ENCODE measurements at regions not wholly inside any gene's neighbourhood (a gene's known extent, or its start where the extent isn't known, plus 50 kb on each side); places are given as distances from the start of the nearest gene placed in this dataset.
"Not testable (repeated sequence)": the region's sequence is repeated elsewhere in the genome, so short reads cannot be mapped to it uniquely, and the experiment has no call there.

DNA sequence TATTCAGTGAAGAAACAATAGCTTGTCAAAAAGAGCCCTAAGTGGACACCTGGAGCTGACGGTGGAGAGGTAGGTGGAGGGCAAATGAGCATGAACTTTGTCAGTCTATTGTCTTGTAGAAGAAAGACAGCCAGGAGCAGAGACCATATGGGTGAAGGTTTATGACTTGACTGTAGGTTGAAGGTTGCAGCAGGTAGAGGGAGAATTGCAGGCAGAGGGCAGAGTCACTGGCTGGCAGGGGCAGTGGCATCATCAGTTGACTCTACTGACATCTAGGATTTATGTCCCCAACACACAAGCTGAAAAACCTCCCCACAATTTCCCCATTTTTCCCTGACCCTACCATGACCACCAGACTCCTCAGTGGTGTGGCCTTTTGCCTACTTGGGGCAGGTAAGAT is 243.6 kb upstream of the PRSS58 start:
- DNase-seq (ENCODE audit: low read depth), result no peak

DNA sequence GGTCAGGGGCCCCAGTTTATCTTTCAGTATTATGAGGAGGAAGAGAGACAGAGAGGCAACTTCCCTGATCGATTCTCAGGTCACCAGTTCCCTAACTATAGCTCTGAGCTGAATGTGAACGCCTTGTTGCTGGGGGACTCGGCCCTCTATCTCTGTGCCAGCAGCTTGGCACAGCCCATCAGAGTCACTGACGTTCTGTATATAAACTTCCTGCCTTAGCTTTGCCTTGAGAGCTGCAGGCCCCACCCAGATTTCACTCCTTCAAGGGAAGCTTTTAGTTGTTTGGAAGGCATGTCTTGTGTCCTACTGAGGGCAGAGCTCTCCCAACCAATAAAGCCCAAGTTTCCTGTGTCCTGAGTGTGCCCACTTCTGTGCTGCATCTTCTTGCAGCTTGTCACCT is 242.5 kb upstream of the PRSS58 start:
- DNase-seq (ENCODE audit: low read depth), result no peak

DNA sequence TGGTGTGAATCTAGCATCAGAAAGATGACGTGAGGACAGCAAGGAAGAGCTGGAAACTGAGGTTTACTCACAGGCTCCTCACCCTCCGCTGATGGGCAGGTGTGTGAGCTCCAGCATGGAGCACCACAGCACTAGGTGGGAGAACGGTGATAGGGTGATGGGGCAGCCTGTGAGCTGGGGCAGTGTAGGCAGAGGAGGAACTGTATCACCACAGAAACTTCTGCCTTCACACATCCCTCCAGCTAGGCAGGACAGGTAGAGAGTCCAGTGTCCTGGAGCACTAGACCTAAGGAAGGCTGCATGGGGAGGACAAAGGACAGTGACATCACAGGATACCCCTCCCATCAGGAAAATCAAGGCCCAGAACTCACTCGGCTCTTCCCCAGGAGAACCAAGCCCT is 241.8 kb upstream of the PRSS58 start:
- DNase-seq (ENCODE audit: low read depth), result no peak

DNA sequence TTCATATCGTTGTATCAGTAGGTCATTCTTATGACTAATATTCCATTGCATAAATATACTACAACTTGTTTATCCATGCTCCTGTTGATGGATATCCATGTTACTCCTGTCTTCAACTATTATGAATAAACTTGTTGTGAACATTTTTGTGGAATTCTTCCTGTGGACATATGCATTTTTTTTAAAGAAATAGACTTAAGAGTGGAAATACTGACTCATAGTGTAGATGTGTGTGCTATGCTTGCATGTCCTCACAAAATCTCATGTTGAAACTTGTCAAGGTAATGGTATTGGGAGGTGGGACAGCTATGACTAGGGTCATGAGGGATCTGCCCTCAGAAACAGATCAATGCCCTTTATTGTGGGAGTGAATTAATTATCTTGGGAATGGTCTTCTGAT is 240.5 kb upstream of the PRSS58 start:
- no peak for DNase-seq (ENCODE audit: low read depth)

DNA sequence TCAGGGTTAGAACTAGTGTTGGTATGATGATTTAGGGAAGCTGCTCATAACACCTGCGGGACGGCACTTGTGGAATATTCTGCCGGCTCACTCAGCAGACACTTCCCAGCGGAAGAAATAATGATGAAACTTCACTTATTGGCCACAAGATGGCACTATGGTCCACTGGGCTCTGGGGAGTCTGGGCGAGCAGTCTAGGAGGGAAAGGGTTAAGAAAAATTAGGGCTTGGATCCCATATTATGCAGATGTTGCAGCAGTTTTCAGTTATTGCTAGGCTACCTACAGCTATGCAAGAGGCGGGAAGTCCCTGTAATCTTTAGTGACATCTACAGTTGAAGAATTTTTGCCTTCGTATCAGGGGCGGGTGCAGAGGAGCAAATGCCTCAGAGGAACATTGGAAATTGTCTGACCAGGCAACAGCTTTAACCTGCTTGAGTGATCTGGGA is 238.7 kb upstream of the PRSS58 start:
- DNase-seq (ENCODE audit: low read depth), result no peak

DNA sequence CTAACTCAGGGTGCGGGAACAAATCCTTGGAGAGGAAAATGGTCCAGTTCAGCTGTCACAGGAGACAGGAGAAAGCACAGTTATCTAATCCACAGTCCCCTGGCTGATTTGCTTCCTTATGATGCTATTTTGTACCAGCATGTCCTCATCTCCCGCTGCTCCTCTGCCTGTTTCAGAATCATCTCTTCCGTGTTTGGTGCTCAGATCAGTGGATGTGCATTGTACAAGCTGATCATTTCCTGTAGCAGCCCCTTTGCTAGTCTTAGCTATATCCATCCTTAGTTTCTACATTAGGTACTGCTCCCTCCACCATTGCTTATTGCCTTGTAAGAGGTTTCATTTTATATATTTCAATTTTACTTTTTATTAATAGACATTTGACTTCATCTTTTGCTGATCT is 238.0 kb upstream of the PRSS58 start:
- not testable (repeated sequence) for DNase-seq (ENCODE audit: low read depth)

DNA sequence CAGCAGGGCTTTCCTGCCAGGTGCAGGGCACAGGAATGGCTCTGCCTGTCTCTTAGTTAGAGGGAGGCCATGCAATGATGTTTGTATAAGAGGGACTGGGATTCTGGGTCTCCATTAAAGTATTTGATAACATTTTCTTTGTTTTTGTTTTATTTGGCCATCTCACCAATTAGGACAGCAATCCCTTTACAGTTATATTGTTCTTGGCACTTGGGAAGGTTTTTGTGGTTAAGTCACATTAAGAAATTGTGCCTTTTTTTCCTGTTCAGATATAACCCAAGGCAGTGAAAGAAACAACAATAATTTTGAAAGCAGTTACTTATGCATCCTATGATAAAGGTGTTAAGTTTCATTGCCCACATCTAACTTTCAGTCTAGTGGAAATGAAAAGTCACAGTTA is 237.4 kb upstream of the PRSS58 start:
- not testable (repeated sequence) for DNase-seq (ENCODE audit: low read depth)

DNA sequence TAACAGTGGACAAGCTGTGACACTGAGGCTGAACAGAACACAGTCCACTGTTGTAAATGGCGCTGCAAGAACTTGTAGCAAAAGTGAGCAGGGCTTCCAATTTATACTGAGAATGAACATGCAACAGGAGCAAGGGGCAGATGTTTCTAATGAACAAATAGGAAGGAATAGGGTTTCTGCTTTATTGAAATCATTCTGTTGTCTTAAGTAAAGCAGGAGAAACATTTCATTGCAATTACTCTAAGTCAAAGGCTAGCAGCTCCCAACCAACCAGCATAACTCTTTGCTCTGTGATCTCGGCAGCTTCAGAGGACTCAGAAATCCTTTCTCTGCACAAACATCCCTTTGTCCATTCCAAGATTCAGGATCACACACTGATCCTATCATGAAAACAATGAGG is 236.2 kb upstream of the PRSS58 start:
- DNase-seq (ENCODE audit: low read depth), result no peak

DNA sequence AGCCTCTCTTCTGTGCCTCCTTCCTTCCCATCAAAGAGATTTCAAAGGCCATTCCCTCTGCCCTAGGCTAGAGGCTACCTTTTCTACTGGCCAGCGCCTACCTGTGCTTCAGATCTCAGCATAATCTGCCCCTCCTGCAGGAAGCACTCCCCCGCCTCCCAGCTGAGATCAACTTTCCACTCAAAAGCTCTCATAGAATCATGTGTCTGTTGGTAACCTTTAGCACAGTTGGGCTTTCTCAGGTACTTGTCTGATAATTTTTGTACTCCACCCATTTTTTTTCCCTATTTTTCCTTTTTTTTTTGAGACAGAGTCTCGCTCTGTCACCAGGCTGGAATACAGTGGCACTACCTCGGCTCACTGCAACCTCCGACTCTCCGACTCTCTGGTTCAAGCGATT is 231.0 kb upstream of the PRSS58 start:
- no peak for DNase-seq (ENCODE audit: low read depth)

DNA sequence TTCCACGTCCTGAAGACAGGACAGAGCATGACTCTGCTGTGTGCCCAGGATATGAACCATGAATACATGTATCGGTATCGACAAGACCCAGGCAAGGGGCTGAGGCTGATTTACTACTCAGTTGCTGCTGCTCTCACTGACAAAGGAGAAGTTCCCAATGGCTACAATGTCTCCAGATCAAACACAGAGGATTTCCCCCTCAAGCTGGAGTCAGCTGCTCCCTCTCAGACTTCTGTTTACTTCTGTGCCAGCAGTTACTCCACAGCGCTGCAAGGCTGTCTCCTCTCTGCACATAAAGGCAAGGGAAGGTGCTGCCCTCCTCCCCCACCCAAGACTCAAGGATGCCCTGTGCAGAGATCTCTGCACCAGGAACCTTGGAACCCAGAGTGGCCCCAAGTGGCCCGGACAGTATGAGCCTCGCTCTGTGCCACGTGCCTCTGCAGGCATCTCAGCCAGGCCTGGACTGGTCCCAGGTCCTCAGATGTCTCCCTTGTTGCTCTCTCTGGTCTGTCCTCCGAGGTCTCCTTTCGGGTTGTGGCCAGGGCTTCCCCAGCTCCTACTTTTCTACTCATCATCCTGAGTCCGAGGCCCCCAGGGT is 230.3 kb upstream of the PRSS58 start:
- DNase-seq (ENCODE audit: low read depth), result no peak

DNA sequence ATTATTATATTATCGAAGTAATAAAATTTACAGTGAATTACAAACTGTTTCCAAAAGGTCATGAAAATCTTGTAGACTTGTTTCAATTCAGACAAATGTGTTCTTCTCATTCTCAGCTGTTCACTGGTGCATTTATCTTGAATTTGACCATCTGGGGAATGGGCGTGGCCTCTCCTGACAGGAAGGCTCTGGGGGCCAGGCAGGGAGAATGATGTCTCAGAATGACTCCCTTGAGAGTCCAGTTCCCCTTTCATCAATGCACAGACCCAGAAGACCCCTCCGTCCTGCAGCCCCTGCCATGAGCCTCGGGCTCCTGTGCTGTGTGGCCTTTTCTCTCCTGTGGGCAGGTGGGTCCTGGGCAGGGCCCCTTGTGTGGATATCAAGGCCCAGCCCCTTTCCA is 229.7 kb upstream of the PRSS58 start:
- DNase-seq (ENCODE audit: low read depth), result not testable (repeated sequence)

DNA sequence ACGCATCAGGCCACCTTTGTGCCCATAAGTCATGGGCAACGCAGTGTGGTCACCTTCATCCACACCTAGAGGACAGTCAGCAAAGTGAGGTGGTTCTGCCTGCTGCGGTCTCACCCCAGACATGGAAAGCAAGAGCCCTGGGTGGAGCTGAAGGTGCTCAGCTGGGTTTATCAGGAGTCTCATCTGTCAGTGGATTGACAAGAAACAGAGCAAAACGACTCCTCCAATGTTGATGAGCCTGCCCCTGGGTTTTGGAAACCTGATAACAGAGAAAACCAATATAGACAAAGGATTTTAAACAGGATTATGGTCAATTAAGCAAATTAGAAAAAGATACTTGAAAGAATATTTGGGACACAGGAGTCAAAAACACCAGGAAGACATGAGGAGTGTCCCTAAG is 229.3 kb upstream of the PRSS58 start:
- DNase-seq (ENCODE audit: low read depth), result no peak

DNA sequence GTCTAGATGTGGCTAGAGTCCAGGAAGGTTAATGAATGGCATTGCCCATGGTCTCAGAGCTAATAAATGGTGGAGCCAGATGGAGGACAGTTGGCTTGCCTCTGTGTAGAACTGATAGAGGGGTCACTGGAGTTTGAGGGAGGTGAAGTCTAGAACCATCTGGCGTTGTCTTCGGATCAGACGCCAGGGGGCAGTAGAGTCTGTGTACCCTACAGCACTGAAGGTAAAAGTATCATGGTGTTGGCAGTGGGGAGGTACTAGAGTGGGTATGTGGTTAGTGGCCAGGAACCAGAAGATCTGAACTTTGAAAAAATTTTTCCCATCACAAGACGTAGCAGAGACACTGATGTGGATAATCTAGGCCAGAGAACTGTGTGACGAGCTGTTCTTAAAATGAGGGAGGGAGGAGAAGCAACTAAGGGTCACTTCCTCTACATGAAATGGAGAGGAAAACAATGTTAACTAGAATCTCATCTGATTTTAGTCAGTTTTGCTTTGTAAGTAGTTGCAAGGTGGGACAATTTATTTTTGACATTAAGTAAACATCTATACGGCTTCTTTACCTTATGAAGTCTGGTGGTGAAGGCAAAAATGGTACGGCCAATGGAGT is 227.9 kb upstream of the PRSS58 start:
- no peak for DNase-seq (ENCODE audit: low read depth)

DNA sequence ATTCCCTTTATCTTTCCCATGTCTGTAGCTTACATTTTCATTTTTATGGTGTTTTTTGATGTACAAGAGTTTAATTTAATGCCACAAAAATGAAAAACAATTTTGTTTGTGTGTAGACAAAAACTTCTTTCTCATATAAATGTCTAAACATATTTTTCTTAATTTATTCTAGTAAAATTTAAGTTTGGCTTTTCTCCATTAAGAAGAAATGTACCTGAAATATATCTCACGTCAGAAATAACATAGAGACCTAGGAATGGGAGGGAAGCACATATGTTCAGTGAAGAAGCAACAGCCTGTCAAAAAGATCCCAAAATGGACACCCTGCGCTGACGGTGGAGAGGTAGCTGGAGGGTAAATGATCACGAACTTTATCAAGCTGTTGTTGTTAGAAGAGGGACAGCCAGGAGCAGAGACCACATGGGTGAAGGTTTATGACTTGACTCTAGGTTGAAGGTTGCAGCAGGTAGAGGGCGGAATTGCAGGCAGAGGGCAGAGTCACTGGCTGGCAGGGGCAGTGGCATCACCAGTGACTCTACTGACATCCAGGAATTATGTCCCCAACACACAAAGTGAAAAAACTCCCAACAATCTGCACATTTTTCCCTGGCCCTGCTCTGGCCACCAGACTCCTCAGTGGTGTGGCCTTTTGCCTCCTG is 225.9 kb upstream of the PRSS58 start:
- no peak for DNase-seq (ENCODE audit: low read depth)

DNA sequence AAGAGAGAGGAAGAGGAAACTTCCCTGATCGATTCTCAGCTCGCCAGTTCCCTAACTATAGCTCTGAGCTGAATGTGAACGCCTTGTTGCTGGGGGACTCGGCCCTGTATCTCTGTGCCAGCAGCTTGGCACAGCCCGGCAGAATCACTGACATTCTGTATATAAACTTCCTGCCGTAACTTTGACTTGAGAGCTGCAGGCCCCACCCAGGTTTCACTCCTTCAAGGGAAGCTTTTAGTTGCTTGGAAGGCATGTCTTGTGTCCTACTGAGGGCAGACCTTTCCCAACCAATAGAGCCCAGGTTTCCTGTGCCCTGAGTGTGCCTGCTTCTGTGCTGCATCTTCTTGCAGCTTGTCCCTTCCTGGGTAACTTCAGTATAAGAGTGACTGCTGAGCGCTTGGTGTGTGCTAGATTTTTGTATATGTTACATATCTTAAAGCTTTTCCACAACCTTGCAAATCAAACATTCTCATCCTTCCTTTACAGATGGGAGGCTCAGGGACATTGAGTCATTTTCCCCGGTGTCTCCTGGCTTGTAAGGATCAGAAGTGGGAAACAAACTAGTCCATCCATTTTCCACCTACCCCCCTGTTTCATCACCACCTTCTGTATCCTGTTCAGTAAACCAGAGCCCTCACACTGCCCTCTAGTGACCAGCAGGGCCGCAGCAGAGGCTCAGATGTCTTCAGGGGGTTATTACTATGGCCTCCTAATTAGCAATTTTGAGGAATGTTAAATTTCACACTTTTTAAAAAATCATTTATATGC is 225.2 kb upstream of the PRSS58 start:
- no peak for DNase-seq (ENCODE audit: low read depth)

DNA sequence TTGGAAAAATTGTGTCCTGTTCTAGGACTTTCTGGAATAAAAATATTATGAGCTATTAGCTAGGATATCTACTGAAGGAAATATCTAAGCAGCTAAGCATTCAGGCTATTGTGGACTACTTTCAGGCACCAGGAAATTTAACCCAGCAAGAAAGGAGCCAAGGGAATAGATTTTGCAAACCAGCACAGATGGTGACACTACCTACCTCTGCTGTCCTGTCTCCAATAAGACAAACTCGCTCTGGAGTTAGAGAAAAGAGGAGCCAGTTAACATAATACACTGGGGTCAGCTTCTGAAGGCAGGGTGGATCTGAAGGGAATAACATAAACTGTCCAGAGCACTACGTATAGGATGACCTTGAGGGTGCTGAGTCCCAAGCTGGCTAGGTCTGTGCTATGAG is 223.7 kb upstream of the PRSS58 start:
- no peak for DNase-seq (ENCODE audit: low read depth)

DNA sequence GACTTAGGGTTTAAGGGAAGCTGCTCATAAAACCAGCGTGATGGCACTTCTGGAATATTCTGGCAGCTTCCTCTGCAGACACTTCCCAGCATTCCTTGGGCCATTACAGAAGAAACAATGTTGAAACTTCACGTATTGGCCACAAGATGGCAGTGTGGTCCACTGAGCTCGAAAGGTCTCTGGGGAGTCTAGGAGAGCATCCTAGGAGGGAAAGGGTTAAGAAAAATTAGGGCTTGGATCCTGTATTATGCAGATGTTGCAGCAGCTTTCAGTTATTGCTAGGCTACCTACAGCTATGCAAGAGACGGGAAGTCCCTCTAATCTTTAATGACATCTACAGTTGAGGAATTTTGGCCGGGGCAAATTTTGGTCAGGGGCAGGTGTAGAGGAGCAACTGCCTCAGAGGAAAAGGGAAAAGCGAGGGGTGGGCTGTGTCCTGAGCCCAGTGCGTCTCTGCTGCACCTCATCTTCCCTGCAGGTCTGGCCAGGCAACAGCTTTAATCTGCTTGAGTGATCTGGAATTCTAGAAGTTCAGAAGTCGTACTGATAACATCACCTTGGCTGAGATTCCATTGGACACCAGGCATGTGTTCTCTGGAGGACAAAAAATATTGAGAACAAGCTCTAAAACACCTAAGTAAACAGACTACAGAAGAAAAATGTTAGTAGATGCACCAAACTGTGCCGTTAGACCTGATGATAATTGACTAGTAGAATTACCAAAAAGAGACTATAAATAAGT is 220.8 kb upstream of the PRSS58 start:
- no peak for DNase-seq (ENCODE audit: low read depth)

DNA sequence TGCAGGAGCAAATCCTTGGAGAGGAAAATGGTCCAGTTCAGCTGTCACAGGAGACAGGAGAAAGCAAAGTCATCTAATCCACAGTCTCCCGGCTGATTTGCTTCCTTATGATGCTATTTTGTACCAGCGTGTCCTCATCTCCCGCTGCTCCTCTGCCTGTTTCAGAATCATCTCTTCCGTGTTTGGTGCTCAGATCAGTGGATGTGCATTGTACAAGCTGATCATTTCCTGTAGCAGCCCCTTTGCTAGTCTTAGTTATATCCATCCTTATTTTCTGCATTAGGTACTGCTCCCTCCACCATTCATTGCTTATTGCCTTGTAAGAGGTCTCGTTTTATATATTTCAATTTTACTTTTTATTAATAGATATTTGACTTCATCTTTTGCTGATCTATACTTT is 219.9 kb upstream of the PRSS58 start:
- DNase-seq (ENCODE audit: low read depth), result not testable (repeated sequence)

DNA sequence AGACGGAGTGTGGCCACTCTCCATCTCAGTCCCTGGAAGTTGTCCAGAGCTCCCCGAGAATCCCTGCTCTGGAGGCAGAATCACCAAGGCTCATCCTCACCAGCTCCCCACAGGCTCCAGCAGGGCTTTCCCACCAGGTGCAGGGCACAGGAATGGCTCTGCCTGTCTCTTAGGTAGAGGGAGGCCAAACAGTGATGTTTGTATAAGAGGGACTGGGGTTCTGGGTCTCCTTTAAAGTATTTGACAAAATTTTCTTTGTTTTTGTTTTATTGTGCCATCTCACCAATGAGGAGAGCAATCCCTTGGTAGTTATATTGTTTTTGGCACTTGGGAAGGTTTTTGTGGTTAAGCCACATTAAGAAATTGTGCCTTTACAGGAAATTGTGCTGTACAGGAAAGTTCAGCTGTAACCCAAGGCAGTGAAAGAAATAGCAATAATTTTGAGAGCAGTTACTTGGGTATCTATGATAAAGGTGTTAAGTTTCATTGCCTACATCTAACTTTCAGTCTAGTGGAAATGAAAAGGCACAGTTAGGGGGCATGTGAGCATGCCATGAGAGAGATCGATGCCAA is 219.3 kb upstream of the PRSS58 start:
- peak; percentile 65 for DNase-seq (ENCODE audit: low read depth)

DNA sequence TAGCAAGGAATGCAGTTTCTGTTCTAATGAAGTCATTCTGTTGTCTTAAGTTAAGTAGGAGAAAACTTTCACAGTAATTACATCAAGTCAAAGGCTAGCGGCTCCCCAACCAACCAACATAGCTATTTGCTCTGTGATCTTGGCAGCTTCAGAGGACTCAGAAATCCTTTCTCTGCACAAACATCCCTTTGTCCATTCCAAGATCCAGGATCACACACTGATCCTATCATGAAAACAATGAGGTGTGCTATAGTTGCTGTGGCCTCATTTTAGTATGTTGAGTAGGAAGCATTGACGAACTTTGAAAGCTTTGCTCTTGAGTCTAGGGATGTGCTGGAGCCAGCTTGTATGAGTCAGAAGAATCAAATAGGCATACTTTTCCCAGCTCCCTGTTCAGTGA is 218.2 kb upstream of the PRSS58 start:
- no peak for DNase-seq (ENCODE audit: low read depth)

DNA sequence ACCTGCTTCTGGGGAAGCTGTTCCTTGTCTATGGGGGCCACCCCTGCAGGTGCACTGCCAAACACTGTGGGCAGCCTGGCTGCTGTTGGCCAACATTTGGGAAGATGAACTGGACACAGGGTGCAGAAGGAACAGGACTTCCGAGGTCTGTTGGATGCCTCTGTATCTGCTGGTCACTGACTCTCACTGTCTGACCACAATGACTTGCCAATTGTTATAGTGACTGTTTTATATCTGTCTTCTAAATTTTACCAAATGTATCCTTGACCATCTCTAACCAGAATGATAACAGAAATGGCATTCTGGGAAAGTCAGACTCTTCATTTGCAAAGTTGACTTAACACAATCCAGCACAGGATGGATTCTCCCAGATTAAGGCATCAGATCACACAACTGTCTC is 214.0 kb upstream of the PRSS58 start:
- DNase-seq (ENCODE audit: low read depth), result no peak

DNA sequence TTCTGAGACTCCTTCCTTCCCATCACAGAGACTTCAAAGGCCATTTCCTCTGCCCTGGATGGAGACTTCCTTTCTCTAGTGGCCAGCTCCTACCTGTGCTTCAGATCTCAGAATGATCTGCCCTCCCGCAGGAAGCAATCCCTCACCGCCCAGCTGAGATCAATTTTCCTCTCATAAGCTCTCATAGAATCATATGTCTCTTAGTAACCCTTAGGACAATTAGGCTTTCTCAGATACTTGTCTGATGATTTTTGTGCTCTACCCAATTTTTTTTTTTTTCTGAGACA is 212.6 kb upstream of the PRSS58 start:
- DNase-seq (ENCODE audit: low read depth), result no peak

Data from stromal cell of bone marrow (primary cell).